ENCODE measurements at regions not wholly inside any gene's neighbourhood (a gene's known extent, or its start where the extent isn't known, plus 50 kb on each side); places are given as distances from the start of the nearest gene placed in this dataset.

GRCh38 chr3:31290046-31290445, 242.7 kb upstream of the STT3B start:
- TF ChIP-seq CTCF (IDR thresholded peaks at IDR 0.05; ENCODE audit: insufficient read depth, low read length, poor library complexity, severe bottlenecking): no peak
- no peaks in the 10 kb centered on the region for H3K36me3 ChIP-seq (ENCODE audit: control insufficient read depth, insufficient read depth, low read length)
- no peak for DNase-seq (ENCODE audit: extremely low read depth, insufficient read length)

DNA sequence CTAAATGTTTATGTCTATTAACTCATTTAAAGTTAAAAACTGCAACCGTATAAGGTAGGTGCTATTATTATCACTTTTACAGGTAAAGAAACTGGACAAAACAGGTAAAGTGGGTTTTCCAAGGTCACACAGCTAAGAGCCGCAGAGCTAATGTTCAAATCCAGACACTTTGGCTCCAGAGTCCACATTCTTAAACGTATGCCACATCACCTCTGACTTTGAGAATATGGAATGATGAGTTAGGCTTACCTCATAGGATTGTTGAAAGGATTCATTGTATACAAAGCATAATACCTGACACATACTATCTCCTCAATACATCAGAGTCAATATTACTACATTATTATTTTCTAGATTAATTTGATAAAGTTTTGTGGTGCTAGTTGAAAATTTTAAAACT, 240.9 kb upstream of the STT3B start:
- DNase-seq (ENCODE audit: extremely low read depth, insufficient read length): no peak
- Histone ChIP-seq H3K36me3 (ENCODE audit: control insufficient read depth, insufficient read depth, low read length) (no peaks in the 10 kb centered on the region), H3K4me3 (replicated peaks; ENCODE audit: low read depth, low read length) (no peak overlapping the region), H3K27me3 (replicated peaks; ENCODE audit: control insufficient read depth, insufficient read depth, low read length) (no peaks in the 10 kb centered on the region)
- TF ChIP-seq CTCF (IDR thresholded peaks at IDR 0.05; ENCODE audit: insufficient read depth, low read length, poor library complexity, severe bottlenecking): no peak

More at GRCh38 chr3:31290046-31290445, 242.7 kb upstream of the STT3B start:
- no peaks in the 10 kb centered on the region for H3K27me3 ChIP-seq (replicated peaks; ENCODE audit: control insufficient read depth, insufficient read depth, low read length)
- H3K4me3 ChIP-seq (replicated peaks; ENCODE audit: low read depth, low read length): no peak overlapping the region

GRCh38 chr3:31294430-31295149, 238.1 kb upstream of the STT3B start:
- H3K4me3 ChIP-seq (replicated peaks; ENCODE audit: low read depth, low read length): no peak overlapping the region
- no peak for DNase-seq (ENCODE audit: extremely low read depth, insufficient read length)
- no peaks in the 10 kb centered on the region for H3K27me3 ChIP-seq (replicated peaks; ENCODE audit: control insufficient read depth, insufficient read depth, low read length)
- no peaks in the 10 kb centered on the region for H3K36me3 ChIP-seq (ENCODE audit: control insufficient read depth, insufficient read depth, low read length)
- no peak for TF ChIP-seq CTCF (IDR thresholded peaks at IDR 0.05; ENCODE audit: insufficient read depth, low read length, poor library complexity, severe bottlenecking)

DNA sequence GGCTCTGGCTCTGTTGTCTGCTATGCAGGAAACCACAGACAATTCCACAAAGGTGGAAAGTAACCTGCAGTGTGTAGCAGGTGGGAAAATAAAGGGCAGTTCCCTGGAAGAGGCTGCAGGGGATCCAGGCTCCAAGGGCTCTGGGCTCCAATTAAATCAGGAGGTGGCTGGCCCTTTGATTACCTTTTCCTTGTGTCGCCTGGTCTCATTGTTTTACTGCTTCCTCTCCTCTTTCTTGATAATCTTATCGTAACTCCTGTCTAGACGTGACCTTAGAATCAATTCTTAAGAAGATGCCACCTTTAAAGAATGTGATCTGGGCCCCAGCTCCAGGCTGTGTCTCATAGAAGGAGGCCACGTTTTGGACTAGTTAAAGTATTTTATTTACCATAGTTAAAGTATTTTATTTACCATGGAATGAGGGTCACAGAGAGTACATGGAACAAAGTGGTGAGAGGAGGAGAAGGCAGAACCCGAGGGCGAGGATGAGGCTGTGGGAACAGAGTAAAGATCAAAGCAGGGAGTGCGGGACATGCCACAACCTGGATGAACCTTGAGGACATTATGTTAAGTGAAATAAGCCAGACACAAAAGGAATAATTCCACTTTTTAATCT, 237.5 kb upstream of the STT3B start:
- no peak for DNase-seq (ENCODE audit: extremely low read depth, insufficient read length)
- TF ChIP-seq CTCF (IDR thresholded peaks at IDR 0.05; ENCODE audit: insufficient read depth, low read length, poor library complexity, severe bottlenecking): no peak

GRCh38 chr3:31297726-31298298, 234.9 kb upstream of the STT3B start:
- no peak for DNase-seq (ENCODE audit: extremely low read depth, insufficient read length)
- Histone ChIP-seq H3K36me3 (ENCODE audit: control insufficient read depth, insufficient read depth, low read length) (no peaks in the 10 kb centered on the region), H3K4me3 (replicated peaks; ENCODE audit: low read depth, low read length) (no peak overlapping the region), H3K27me3 (replicated peaks; ENCODE audit: control insufficient read depth, insufficient read depth, low read length) (no peaks in the 10 kb centered on the region)
- no peak for TF ChIP-seq CTCF (IDR thresholded peaks at IDR 0.05; ENCODE audit: insufficient read depth, low read length, poor library complexity, severe bottlenecking)

More for the DNA sequence above, 237.5 kb upstream of the STT3B start:
- H3K4me3 ChIP-seq (replicated peaks; ENCODE audit: low read depth, low read length): no peak overlapping the region
- no peaks in the 10 kb centered on the region for H3K27me3 ChIP-seq (replicated peaks; ENCODE audit: control insufficient read depth, insufficient read depth, low read length)
- no peaks in the 10 kb centered on the region for H3K36me3 ChIP-seq (ENCODE audit: control insufficient read depth, insufficient read depth, low read length)
